Loucy (cell line): ENCODE measurements at regions not wholly inside any gene's neighbourhood (a gene's known extent, or its start where the extent isn't known, plus 50 kb on each side); places are given as distances from the start of the nearest gene placed in this dataset.

Experiments used
- H2AFZ ChIP-seq: fragments of 200-600 bp; sonication (generic); 2 replicates; pipeline ENCODE4 v1.6.0; 2016; ENCODE audit warnings: antibody characterized with exemption, mild to moderate bottlenecking, low read length, moderate library complexity
- H3F3A ChIP-seq: fragments of 200-600 bp; 2 replicates; pipeline ENCODE4 v1.6.0; 2016; ENCODE audit warnings: antibody characterized with exemption, low read depth, mild to moderate bottlenecking
- H3K27me3 ChIP-seq: fragments of 200-600 bp; sonication (generic); 2 replicates; pipeline ENCODE4 v1.6.1; 2014; ENCODE audit warnings: low read length, mild to moderate bottlenecking; ENCODE audit not compliant: insufficient read depth, poor library complexity, severe bottlenecking
- H3K36me3 ChIP-seq: fragments of 200-600 bp; sonication (generic); 2 replicates; pipeline ENCODE4 v1.6.1; 2016; ENCODE audit warnings: low read length; ENCODE audit not compliant: insufficient read depth
- H3K4me1 ChIP-seq: fragments of 200-600 bp; sonication (generic); 2 replicates; pipeline ENCODE4 v1.5.1; 2014; ENCODE audit warnings: low read length, mild to moderate bottlenecking; ENCODE audit not compliant: insufficient read depth, poor library complexity, severe bottlenecking
- H3K4me2 ChIP-seq: fragments of 200-600 bp; sonication (generic); 2 replicates; pipeline ENCODE4 v1.6.0; 2014; ENCODE audit warnings: antibody characterized with exemption, low read length, low read depth, mild to moderate bottlenecking; ENCODE audit not compliant: poor library complexity, severe bottlenecking
- H3K4me3 ChIP-seq: fragments of 200-600 bp; sonication (generic); 2 replicates; pipeline ENCODE4 v1.5.1; 2014; ENCODE audit warnings: low read length, mild to moderate bottlenecking, mixed read lengths; ENCODE audit not compliant: poor library complexity, severe bottlenecking
- H3K79me2 ChIP-seq: fragments of 200-600 bp; sonication (generic); 2 replicates; pipeline ENCODE4 v1.6.1; 2014; ENCODE audit warnings: low read length; ENCODE audit not compliant: insufficient read depth
- H3K9ac ChIP-seq: fragments of 200-600 bp; sonication (generic); 2 replicates; pipeline ENCODE4 v1.6.0; 2014; ENCODE audit warnings: mild to moderate bottlenecking, low read depth, low read length, moderate library complexity; ENCODE audit not compliant: poor library complexity, severe bottlenecking
- H3K9me2 ChIP-seq: fragments of 200-600 bp; sonication (generic); replicated peaks from 2 replicates; pipeline ENCODE4 v1.6.1; 2016; ENCODE audit warnings: low read depth, low read length, mixed read lengths
- H3K9me3 ChIP-seq: fragments of 200-600 bp; sonication (generic); 2 replicates; pipeline ENCODE4 v1.6.1; 2014; ENCODE audit warnings: mild to moderate bottlenecking, antibody characterized with exemption, low read length, low read depth; ENCODE audit not compliant: insufficient read depth
- H4K20me1 ChIP-seq: fragments of 200-600 bp; sonication (generic); 2 replicates; pipeline ENCODE4 v1.6.0; 2014; ENCODE audit warnings: antibody characterized with exemption, low read length, mild to moderate bottlenecking; ENCODE audit not compliant: insufficient read depth, poor library complexity, severe bottlenecking
- EZH2phosphoT487 ChIP-seq: fragments of 200-600 bp; IDR thresholded peaks from 2 replicates; pipeline ENCODE4 v1.6.1; 2018; ENCODE audit warnings: antibody characterized with exemption, mild to moderate bottlenecking, moderate library complexity, borderline replicate concordance
- TF ChIP-seq, protein P1 (sequence below): fragments of 200-600 bp; sonication (generic); conservative IDR thresholded peaks from 2 replicates; pipeline ENCODE4 v1.5.1; 2014; ENCODE audit warnings: mild to moderate bottlenecking, antibody characterized with exemption, low read length

DNA sequence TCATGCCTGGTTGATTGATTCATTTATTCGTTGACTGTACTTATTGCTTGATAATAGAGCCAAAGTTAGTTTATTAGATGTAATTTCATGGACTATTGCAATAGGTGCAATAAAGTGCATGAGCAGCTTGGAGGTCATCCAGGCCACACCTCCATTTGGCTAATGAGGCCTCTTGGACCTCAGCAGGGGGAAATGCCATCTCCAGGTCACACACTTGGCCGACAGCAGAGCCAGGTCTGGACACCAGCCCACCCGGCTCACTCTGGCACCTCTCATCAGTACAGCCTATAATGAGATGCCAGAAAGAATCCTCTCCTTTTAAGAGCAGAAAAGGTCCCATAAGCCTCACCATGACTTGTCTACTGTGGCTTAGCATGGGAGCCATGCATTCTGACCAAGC is 71.2 kb upstream of the AFF3 start:
- no peaks in the 10 kb centered on the region for H3K9me2 ChIP-seq
- H3K9me3 ChIP-seq = no peaks in the 10 kb centered on the region
- H3K4me2 ChIP-seq = peak overlapping the region; percentile 36
- no peak overlapping the region for H3K9ac ChIP-seq
- no peaks in the 10 kb centered on the region for H3F3A ChIP-seq
- H3K4me1 ChIP-seq = peaks cover 17% of the 10 kb centered on the region
- H4K20me1 ChIP-seq = no peaks in the 10 kb centered on the region
- no peaks in the 10 kb centered on the region for H3K79me2 ChIP-seq
- no peaks in the 10 kb centered on the region for H3K27me3 ChIP-seq
- TF ChIP-seq, protein P1, sequence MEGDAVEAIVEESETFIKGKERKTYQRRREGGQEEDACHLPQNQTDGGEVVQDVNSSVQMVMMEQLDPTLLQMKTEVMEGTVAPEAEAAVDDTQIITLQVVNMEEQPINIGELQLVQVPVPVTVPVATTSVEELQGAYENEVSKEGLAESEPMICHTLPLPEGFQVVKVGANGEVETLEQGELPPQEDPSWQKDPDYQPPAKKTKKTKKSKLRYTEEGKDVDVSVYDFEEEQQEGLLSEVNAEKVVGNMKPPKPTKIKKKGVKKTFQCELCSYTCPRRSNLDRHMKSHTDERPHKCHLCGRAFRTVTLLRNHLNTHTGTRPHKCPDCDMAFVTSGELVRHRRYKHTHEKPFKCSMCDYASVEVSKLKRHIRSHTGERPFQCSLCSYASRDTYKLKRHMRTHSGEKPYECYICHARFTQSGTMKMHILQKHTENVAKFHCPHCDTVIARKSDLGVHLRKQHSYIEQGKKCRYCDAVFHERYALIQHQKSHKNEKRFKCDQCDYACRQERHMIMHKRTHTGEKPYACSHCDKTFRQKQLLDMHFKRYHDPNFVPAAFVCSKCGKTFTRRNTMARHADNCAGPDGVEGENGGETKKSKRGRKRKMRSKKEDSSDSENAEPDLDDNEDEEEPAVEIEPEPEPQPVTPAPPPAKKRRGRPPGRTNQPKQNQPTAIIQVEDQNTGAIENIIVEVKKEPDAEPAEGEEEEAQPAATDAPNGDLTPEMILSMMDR = no peak
- TF ChIP-seq EZH2phosphoT487 = no peak
- no peak overlapping the region for H2AFZ ChIP-seq
- H3K36me3 ChIP-seq = no peaks in the 10 kb centered on the region
- no peak overlapping the region for H3K4me3 ChIP-seq

DNA sequence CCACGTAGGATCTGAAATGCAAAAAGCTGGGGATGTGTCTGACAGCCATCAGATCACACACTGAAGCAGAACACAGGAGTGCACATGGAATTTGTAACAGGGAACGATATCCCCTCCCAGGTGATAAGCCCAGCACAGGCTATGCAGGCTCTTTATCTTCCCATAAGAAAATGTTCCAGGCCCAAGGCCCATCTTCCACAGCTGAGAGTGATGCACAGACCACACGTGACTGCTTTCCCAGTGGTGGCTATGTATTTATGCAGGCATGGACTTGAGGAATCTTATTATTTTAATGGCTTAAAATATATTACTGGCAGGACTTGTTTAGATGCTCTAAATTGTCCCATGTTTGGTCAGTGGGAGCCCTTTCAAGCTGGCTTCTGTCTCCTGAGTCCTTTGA is 70.5 kb upstream of the AFF3 start:
- TF ChIP-seq, protein P1 = no peak
- TF ChIP-seq EZH2phosphoT487 = no peak
- H3K4me3 ChIP-seq = no peak overlapping the region

DNA sequence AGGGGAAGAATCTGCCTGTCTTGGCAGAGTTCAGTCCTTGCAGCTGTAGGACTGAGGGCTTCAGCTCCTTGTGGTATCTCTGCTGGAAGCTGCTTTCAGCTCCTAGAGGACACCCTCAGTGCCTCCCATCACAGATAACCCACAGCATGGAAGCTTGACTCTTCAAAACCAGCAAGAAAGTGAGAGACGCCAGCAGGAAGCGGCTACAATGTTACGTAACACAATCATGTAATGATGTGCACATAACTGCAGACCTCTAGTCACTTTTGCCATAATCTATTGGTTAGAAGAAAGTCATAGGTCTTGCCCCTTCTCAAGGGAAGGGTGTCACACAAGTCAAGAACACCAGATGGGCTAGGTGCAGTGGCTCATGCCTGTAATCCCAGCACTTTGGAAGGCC is 69.1 kb upstream of the AFF3 start:
- no peaks in the 10 kb centered on the region for H3K27me3 ChIP-seq
- TF ChIP-seq, protein P1 = no peak
- no peak for TF ChIP-seq EZH2phosphoT487
- H3K9me3 ChIP-seq = no peaks in the 10 kb centered on the region
- no peak overlapping the region for H2AFZ ChIP-seq
- no peak overlapping the region for H3K4me2 ChIP-seq
- no peaks in the 10 kb centered on the region for H3F3A ChIP-seq
- H3K79me2 ChIP-seq = no peaks in the 10 kb centered on the region
- H3K9me2 ChIP-seq = no peaks in the 10 kb centered on the region
- peaks cover 17% of the 10 kb centered on the region for H3K4me1 ChIP-seq
- no peak overlapping the region for H3K9ac ChIP-seq
- no peaks in the 10 kb centered on the region for H3K36me3 ChIP-seq
- H4K20me1 ChIP-seq = no peaks in the 10 kb centered on the region
- no peak overlapping the region for H3K4me3 ChIP-seq

More for the DNA sequence above, 70.5 kb upstream of the AFF3 start:
- Histone ChIP-seq H2AFZ (no peak overlapping the region), H3K9me3 (no peaks in the 10 kb centered on the region), H4K20me1 (no peaks in the 10 kb centered on the region), H3F3A (no peaks in the 10 kb centered on the region), H3K4me2 (no peak overlapping the region), H3K79me2 (no peaks in the 10 kb centered on the region), H3K27me3 (no peaks in the 10 kb centered on the region), H3K9me2 (no peaks in the 10 kb centered on the region), H3K4me1 (peaks cover 17% of the 10 kb centered on the region), H3K36me3 (no peaks in the 10 kb centered on the region), H3K9ac (no peak overlapping the region)
